Naive thymus-derived CD4-positive, alpha-beta T cell (primary cell): ENCODE measurements at regions not wholly inside any gene's neighbourhood (a gene's known extent, or its start where the extent isn't known, plus 50 kb on each side); places are given as distances from the start of the nearest gene placed in this dataset.

ENCODE experiments used
- ATAC-seq: fragments of 150-1000 bp; cut with Tn5 transposase; 2 replicates; pipeline ENCODE4 v1.10.0; 2021; ENCODE audit warnings: mild to moderate bottlenecking, moderate library complexity
- CTCF ChIA-PET: fragments of 350-600 bp; sonication (Branson Sonifier 250); formaldehyde crosslinking; loops from one replicate; lab custom pipeline; 2021; ENCODE audit warnings: antibody characterized with exemption; lab: Charles Lee
- POLR2A ChIA-PET: fragments of 350-600 bp; sonication (Branson Sonifier 250); formaldehyde crosslinking; loops from one replicate; lab custom pipeline; 2021; ENCODE audit warnings: antibody characterized with exemption, inconsistent platforms; lab: Charles Lee
- DNase-seq, 9 donors: peaks; one replicate each; pipeline versions ENCODE4 v3.0.0 to v3.0.0-alpha.2; 2020 to 2022; ENCODE audit warnings: mixed read lengths in 1 of 9
- H3K27ac ChIP-seq: one replicate; pipeline ENCODE4 v1.7.0; 2013; ENCODE audit warnings: mild to moderate bottlenecking, low read depth, low read length, moderate library complexity
- H3K27me3 ChIP-seq, 2 donors: one replicate each; pipeline ENCODE4 v1.7.0; 2013; ENCODE audit warnings: low read length in 2 of 2, mild to moderate bottlenecking in 2 of 2, moderate library complexity in 2 of 2; ENCODE audit not compliant: control insufficient read depth in 2 of 2, insufficient read depth in 2 of 2
- H3K36me3 ChIP-seq, 3 experiments: 1 replicate in 2 of 3; 2 replicates in 1 of 3; pipeline ENCODE4 v1.7.0; 2013; ENCODE audit warnings: low read length in 3 of 3, mild to moderate bottlenecking in 3 of 3, moderate library complexity in 1 of 3; ENCODE audit not compliant: insufficient read depth in 3 of 3, control insufficient read depth in 2 of 3
- H3K4me1 ChIP-seq, 2 donors: one replicate each; pipeline ENCODE4 v1.7.0; 2013; ENCODE audit warnings: low read length in 2 of 2, mild to moderate bottlenecking in 2 of 2, moderate library complexity in 1 of 2; ENCODE audit not compliant: control insufficient read depth in 2 of 2, insufficient read depth in 2 of 2
- H3K4me3 ChIP-seq: 2 replicates; pipeline ENCODE4 v1.7.0; 2013; ENCODE audit warnings: mild to moderate bottlenecking, low read length
- H3K9me3 ChIP-seq, 3 experiments: 1 replicate in 2 of 3; 2 replicates in 1 of 3; pipeline ENCODE4 v1.7.0; 2013; ENCODE audit warnings: low read length in 3 of 3; ENCODE audit not compliant: control insufficient read depth in 2 of 3
- H3K27ac Mint-ChIP-seq, 9 donors: one replicate each; pipeline ENCODE4 v1.8.0; 2020 to 2022; ENCODE audit warnings: mixed read lengths in 9 of 9, mild to moderate bottlenecking in 8 of 9, moderate library complexity in 5 of 9, inconsistent platforms in 2 of 9
- H3K27me3 Mint-ChIP-seq, 5 donors: one replicate each; pipeline ENCODE4 v1.8.0; 2021 to 2022; ENCODE audit warnings: mixed read lengths in 5 of 5, mild to moderate bottlenecking in 1 of 5
- H3K36me3 Mint-ChIP-seq, 5 donors: one replicate each; pipeline ENCODE4 v1.8.0; 2020 to 2022; ENCODE audit warnings: mixed read lengths in 5 of 5, mild to moderate bottlenecking in 3 of 5, inconsistent platforms in 1 of 5
- H3K4me1 Mint-ChIP-seq, 7 donors: one replicate each; pipeline ENCODE4 v1.8.0; 2020 to 2022; ENCODE audit warnings: mixed read lengths in 7 of 7, mild to moderate bottlenecking in 3 of 7, inconsistent platforms in 1 of 7
- H3K4me3 Mint-ChIP-seq, 10 donors: one replicate each; pipeline ENCODE4 v1.8.0; 2020 to 2022; ENCODE audit warnings: mild to moderate bottlenecking in 10 of 10, mixed read lengths in 10 of 10, moderate library complexity in 6 of 10, inconsistent platforms in 2 of 10
- H3K9me3 Mint-ChIP-seq, 11 donors: one replicate each; pipeline ENCODE4 v1.8.0; 2020 to 2022; ENCODE audit warnings: mixed read lengths in 11 of 11, mild to moderate bottlenecking in 4 of 11, inconsistent platforms in 1 of 11, moderate library complexity in 1 of 11
- intact Hi-C, 2 donors: fragments of 100-400 bp; cut with micrococcal nuclease; formaldehyde crosslinking; loops; one replicate each; pipeline ENCODE4 v1.15.1; 2023

GRCh38 chr14:71698673-71699072, 233.6 kb upstream of the RGS6 start:
- Mint-ChIP-seq H3K27ac (no peak overlapping the region), H3K36me3 (peaks cover 12 to 70% (median 58%) of the 10 kb centered on the region in 5 donors), H3K9me3 (peaks cover 0 to 3% (median 0%) of the 10 kb centered on the region in 11 donors), H3K4me1 (peaks cover 0 to 53% (median 11%) of the 10 kb centered on the region in 7 donors), H3K27me3 (no peaks in the 10 kb centered on the region), H3K4me3 (no peak overlapping the region)
- no peak for ATAC-seq
- ChIA-PET POLR2A (no interaction called here), CTCF (no interaction called here)
- no peak for DNase-seq
- H3K36me3 ChIP-seq: peaks cover 0 to 20% (median 0%) of the 10 kb centered on the region in 3 experiments
- intact Hi-C loops: no loop called here
- H3K4me1 ChIP-seq: no peaks in the 10 kb centered on the region
- no peaks in the 10 kb centered on the region for H3K27me3 ChIP-seq
- H3K27ac ChIP-seq: no peak overlapping the region
- no peaks in the 10 kb centered on the region for H3K9me3 ChIP-seq
- H3K4me3 ChIP-seq: no peak overlapping the region

DNA sequence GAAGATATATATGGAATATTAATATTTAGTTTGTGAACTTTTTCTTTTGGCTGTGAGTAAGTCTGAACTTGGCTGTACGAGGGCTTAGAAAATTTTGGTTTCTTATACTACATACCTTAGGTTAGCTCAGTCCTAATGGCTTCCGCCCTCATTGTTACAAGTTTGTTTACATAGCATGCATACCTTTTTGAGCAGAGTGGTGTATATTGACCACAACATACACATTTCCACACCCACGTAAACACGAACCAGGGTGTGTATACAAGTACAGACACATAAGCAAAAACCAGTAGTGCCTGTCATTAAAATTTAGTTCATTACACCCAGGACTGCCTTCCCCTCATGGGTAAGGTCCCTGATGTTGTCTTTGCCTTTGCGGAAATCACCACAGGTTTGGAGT, 230.2 kb upstream of the RGS6 start:
- intact Hi-C loops: no loop called here
- ChIA-PET POLR2A (no interaction called here), CTCF (no interaction called here)
- Histone ChIP-seq H3K27me3 (no peaks in the 10 kb centered on the region), H3K27ac (no peak overlapping the region), H3K36me3 (peaks cover 0 to 31% (median 0%) of the 10 kb centered on the region in 3 experiments), H3K4me1 (no peaks in the 10 kb centered on the region), H3K4me3 (no peak overlapping the region), H3K9me3 (no peaks in the 10 kb centered on the region)
- Mint-ChIP-seq H3K27me3 (no peaks in the 10 kb centered on the region), H3K4me3 (peak overlapping the region in 1 of 10 donors; percentile 72), H3K4me1 (peaks cover 0 to 42% (median 0%) of the 10 kb centered on the region in 7 donors), H3K27ac (peak overlapping the region in 1 of 9 donors; percentile 84), H3K36me3 (peaks cover 12 to 73% (median 43%) of the 10 kb centered on the region in 5 donors), H3K9me3 (peaks cover 0 to 3% (median 0%) of the 10 kb centered on the region in 11 donors)
- DNase-seq (no peak), ATAC-seq (no peak)

DNA sequence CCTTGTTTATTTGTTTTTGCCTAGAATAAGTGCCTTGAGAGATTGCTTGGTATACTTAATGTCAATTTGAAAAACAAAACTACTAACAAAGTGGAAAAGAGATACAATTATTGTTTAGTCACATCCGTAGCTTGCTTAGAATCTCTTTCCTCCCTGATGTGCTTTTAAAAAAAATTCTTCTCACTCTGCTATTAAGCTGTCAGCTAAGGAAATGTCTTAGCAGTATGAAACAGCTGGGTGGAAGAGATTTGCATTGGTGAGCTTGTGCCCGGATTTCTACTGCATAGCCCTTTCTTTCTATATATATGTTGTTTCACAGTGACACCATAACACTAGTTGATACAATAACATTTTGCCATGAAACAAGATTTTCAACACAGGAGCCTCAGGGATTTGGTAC, 229.4 kb upstream of the RGS6 start:
- Mint-ChIP-seq H3K36me3 (peaks cover 12 to 70% (median 38%) of the 10 kb centered on the region in 5 donors), H3K4me1 (peaks cover 0 to 38% (median 0%) of the 10 kb centered on the region in 7 donors), H3K4me3 (peak overlapping the region in 1 of 10 donors; percentile 44), H3K9me3 (peaks cover 0 to 3% (median 0%) of the 10 kb centered on the region in 11 donors), H3K27ac (peak overlapping the region in 1 of 9 donors; percentile 65), H3K27me3 (no peaks in the 10 kb centered on the region)
- DNase-seq (no peak), ATAC-seq (no peak)
- POLR2A ChIA-PET: no interaction called here
- H3K4me3 ChIP-seq: no peak overlapping the region
- H3K9me3 ChIP-seq: no peaks in the 10 kb centered on the region
- intact Hi-C loops: no loop called here
- no peak overlapping the region for H3K27ac ChIP-seq
- no peaks in the 10 kb centered on the region for H3K27me3 ChIP-seq
- CTCF ChIA-PET: no interaction called here
- H3K4me1 ChIP-seq: no peaks in the 10 kb centered on the region
- peaks cover 0 to 31% (median 0%) of the 10 kb centered on the region in 3 experiments for H3K36me3 ChIP-seq

GRCh38 chr14:71703477-71703876, 228.8 kb upstream of the RGS6 start:
- H3K27me3 Mint-ChIP-seq: no peaks in the 10 kb centered on the region
- H3K4me3 Mint-ChIP-seq: no peak overlapping the region
- ChIA-PET POLR2A (no interaction called here), CTCF (no interaction called here)
- Histone ChIP-seq H3K27ac (no peak overlapping the region), H3K27me3 (no peaks in the 10 kb centered on the region), H3K36me3 (peaks cover 0 to 33% (median 0%) of the 10 kb centered on the region in 3 experiments), H3K9me3 (no peaks in the 10 kb centered on the region), H3K4me1 (no peaks in the 10 kb centered on the region), H3K4me3 (no peak overlapping the region)
- H3K4me1 Mint-ChIP-seq: peaks cover 0 to 34% (median 0%) of the 10 kb centered on the region in 7 donors
- intact Hi-C loops: no loop called here
- H3K36me3 Mint-ChIP-seq: peaks cover 12 to 64% (median 38%) of the 10 kb centered on the region in 5 donors
- no peak for ATAC-seq
- DNase-seq: no peak
- H3K9me3 Mint-ChIP-seq: peaks cover 0 to 3% (median 0%) of the 10 kb centered on the region in 11 donors
- no peak overlapping the region for H3K27ac Mint-ChIP-seq

DNA sequence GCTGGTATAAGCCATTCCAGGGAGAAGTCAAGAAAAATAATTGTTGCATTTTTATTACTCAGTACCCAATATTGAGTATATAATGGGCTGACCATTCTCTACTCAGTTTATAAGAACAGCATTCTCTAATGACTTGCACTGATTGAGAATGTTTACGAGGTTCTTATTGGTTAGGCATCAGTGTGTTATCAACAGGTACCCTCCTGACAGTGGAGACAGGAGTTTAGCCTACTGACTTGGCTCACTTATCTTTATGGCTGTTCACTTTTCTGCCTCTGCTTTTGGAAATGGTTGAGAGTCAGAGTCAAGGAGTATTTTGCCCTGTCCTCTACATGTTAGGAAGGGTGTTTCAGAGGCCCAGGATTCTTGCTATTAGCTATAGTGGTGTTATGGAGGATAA, 228.0 kb upstream of the RGS6 start:
- Histone ChIP-seq H3K4me1 (no peaks in the 10 kb centered on the region), H3K27ac (no peak overlapping the region), H3K27me3 (no peaks in the 10 kb centered on the region), H3K36me3 (peaks cover 0 to 33% (median 0%) of the 10 kb centered on the region in 3 experiments), H3K9me3 (no peaks in the 10 kb centered on the region), H3K4me3 (no peak overlapping the region)
- CTCF ChIA-PET: no interaction called here
- no peak for DNase-seq
- peaks cover 0 to 34% (median 0%) of the 10 kb centered on the region in 7 donors for H3K4me1 Mint-ChIP-seq
- H3K9me3 Mint-ChIP-seq: peaks cover 0 to 3% (median 0%) of the 10 kb centered on the region in 11 donors
- POLR2A ChIA-PET: no interaction called here
- H3K4me3 Mint-ChIP-seq: no peak overlapping the region
- peaks cover 7 to 59% (median 36%) of the 10 kb centered on the region in 5 donors for H3K36me3 Mint-ChIP-seq
- no peaks in the 10 kb centered on the region for H3K27me3 Mint-ChIP-seq
- intact Hi-C loops: no loop called here
- H3K27ac Mint-ChIP-seq: no peak overlapping the region
- ATAC-seq: no peak

DNA sequence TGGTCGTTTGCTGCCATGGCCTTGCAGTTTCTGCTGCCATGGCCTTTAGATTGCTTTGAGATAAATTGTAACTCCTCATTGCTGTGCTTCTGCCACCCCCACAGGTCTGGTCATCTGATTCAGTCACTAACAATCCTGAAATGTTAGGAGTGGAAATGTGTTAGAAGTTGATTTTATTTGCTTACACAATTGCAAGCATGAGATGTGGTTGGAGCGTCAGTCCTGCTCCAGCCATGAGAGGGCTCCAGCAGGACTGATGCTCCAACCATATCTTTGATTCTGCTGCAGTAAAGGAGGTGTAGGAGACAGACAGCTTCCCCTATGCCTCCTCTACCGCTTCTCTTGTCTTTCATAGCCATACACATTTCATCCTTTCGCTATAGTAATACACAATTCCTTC, 226.8 kb upstream of the RGS6 start:
- ChIA-PET CTCF (no interaction called here), POLR2A (no interaction called here)
- no peaks in the 10 kb centered on the region for H3K27me3 ChIP-seq
- Mint-ChIP-seq H3K4me1 (peaks cover 0 to 29% (median 0%) of the 10 kb centered on the region in 7 donors), H3K27ac (no peak overlapping the region), H3K27me3 (no peaks in the 10 kb centered on the region), H3K36me3 (peaks cover 4 to 59% (median 37%) of the 10 kb centered on the region in 5 donors), H3K9me3 (peaks cover 0 to 3% (median 0%) of the 10 kb centered on the region in 11 donors), H3K4me3 (no peak overlapping the region)
- no peak for ATAC-seq
- peaks cover 0 to 36% (median 0%) of the 10 kb centered on the region in 3 experiments for H3K36me3 ChIP-seq
- H3K27ac ChIP-seq: no peak overlapping the region
- no peaks in the 10 kb centered on the region for H3K9me3 ChIP-seq
- H3K4me1 ChIP-seq: no peaks in the 10 kb centered on the region
- no peak for DNase-seq
- H3K4me3 ChIP-seq: no peak overlapping the region
- intact Hi-C loops: no loop called here

- no peak overlapping the region for H3K4me3 ChIP-seq
- CTCF ChIA-PET: no interaction called here
- ATAC-seq (no peak), DNase-seq (no peak)
- peaks cover 0 to 3% (median 0%) of the 10 kb centered on the region in 11 donors for H3K9me3 Mint-ChIP-seq
- no peak overlapping the region for H3K27ac ChIP-seq
- H3K9me3 ChIP-seq: no peaks in the 10 kb centered on the region
- peaks cover 0 to 29% (median 0%) of the 10 kb centered on the region in 3 experiments for H3K36me3 ChIP-seq
- POLR2A ChIA-PET: no interaction called here
- no peaks in the 10 kb centered on the region for H3K27me3 ChIP-seq
- intact Hi-C loops: no loop called here
- H3K27me3 Mint-ChIP-seq: no peaks in the 10 kb centered on the region
- H3K4me1 ChIP-seq: no peaks in the 10 kb centered on the region
- peaks cover 9 to 54% (median 41%) of the 10 kb centered on the region in 5 donors for H3K36me3 Mint-ChIP-seq
- H3K27ac Mint-ChIP-seq: peak overlapping the region in 1 of 9 donors; percentile 31
- no peak overlapping the region for H3K4me3 Mint-ChIP-seq
- peaks cover 0 to 22% (median 8%) of the 10 kb centered on the region in 7 donors for H3K4me1 Mint-ChIP-seq
These were observed 223.2 kb upstream of the RGS6 start for GRCh38 chr14:71709076-71709475.
